ENCODE measurements at regions not wholly inside any gene's neighbourhood (a gene's known extent, or its start where the extent isn't known, plus 50 kb on each side); places are given as distances from the start of the nearest gene placed in this dataset.

GRCh38 chr18:68588169-68588568 is 126.7 kb downstream of the TMX3 start:
- TF ChIP-seq CTCF (IDR thresholded peaks at IDR 0.05) (no peak), POLR2A (IDR thresholded peaks at IDR 0.05) (no peak)
